GM06990 (cell line): ENCODE measurements at regions not wholly inside any gene's neighbourhood (a gene's known extent, or its start where the extent isn't known, plus 50 kb on each side); places are given as distances from the start of the nearest gene placed in this dataset.
A peak's percentile ranks its signal among the peaks of the same experiment; 100 is the strongest.

ENCODE experiments used
- DNase-seq: peaks from one replicate; pipeline ENCODE4 v3.0.0-alpha.2; 2011; ENCODE audit not compliant: insufficient read length; ENCODE audit errors: extremely low read depth
- H3K27me3 ChIP-seq: replicated peaks from 2 replicates; pipeline ENCODE4 v1.6.0; 2011; ENCODE audit warnings: low read length; ENCODE audit not compliant: control insufficient read depth, insufficient read depth
- H3K36me3 ChIP-seq: 2 replicates; pipeline ENCODE4 v1.5.1; 2011; ENCODE audit warnings: low read length; ENCODE audit not compliant: control insufficient read depth, insufficient read depth
- H3K4me3 ChIP-seq: replicated peaks from 2 replicates; pipeline ENCODE4 v1.5.1; 2011; ENCODE audit warnings: low read depth, mild to moderate bottlenecking, control low read depth, low read length
- CTCF ChIP-seq: IDR thresholded peaks from 2 replicates; pipeline ENCODE4 v1.5.1; 2011; ENCODE audit warnings: low read length, control low read depth, mild to moderate bottlenecking, inconsistent platforms; ENCODE audit not compliant: insufficient read depth, poor library complexity, severe bottlenecking

- no peaks in the 10 kb centered on the region for H3K36me3 ChIP-seq
Observed at GRCh38 chr20:40536808-40537207, 152.2 kb downstream of the MAFB start.

GRCh38 chr20:40535816-40536215, 153.2 kb downstream of the MAFB start:
- no peak for TF ChIP-seq CTCF
- DNase-seq: no peak
- Histone ChIP-seq H3K36me3 (no peaks in the 10 kb centered on the region), H3K27me3 (no peaks in the 10 kb centered on the region), H3K4me3 (no peak overlapping the region)

More at GRCh38 chr20:40536808-40537207, 152.2 kb downstream of the MAFB start:
- Histone ChIP-seq H3K27me3 (no peaks in the 10 kb centered on the region), H3K4me3 (no peak overlapping the region)
- no peak for DNase-seq
- no peak for TF ChIP-seq CTCF

- DNase-seq: no peak
Observed at GRCh38 chr20:40532103-40532502, 156.9 kb downstream of the MAFB start.

GRCh38 chr20:40525351-40525750, 163.7 kb downstream of the MAFB start:
- no peaks in the 10 kb centered on the region for H3K36me3 ChIP-seq
- DNase-seq: no peak
- H3K27me3 ChIP-seq: no peaks in the 10 kb centered on the region

More at GRCh38 chr20:40532103-40532502, 156.9 kb downstream of the MAFB start:
- Histone ChIP-seq H3K36me3 (no peaks in the 10 kb centered on the region), H3K4me3 (no peak overlapping the region), H3K27me3 (no peaks in the 10 kb centered on the region)
- peak; percentile 36 for TF ChIP-seq CTCF

DNA sequence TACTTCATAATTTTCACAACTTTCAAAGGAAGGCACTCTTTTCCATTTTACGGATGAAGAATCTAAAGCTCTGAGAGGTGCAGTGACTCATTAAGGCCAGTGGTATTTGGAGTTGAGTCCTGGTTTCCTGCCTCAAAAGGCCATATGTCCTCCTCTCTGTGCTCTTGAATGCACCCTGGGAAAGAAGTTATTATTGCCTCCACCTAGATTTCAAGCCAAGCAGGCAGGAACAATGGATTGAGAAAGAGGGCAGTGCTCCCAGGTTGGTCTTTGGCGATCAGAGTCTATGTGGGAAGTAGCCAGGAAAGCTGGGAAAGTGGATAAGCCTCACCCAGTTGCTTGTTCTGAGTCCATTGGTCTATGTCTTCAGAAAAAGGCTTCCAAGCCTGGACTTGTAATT, 165.0 kb downstream of the MAFB start:
- no peaks in the 10 kb centered on the region for H3K36me3 ChIP-seq
- DNase-seq: no peak
- no peak for TF ChIP-seq CTCF
- no peak overlapping the region for H3K4me3 ChIP-seq
- no peaks in the 10 kb centered on the region for H3K27me3 ChIP-seq

More at GRCh38 chr20:40525351-40525750, 163.7 kb downstream of the MAFB start:
- TF ChIP-seq CTCF: no peak
- no peak overlapping the region for H3K4me3 ChIP-seq

- DNase-seq: no peak
- Histone ChIP-seq H3K36me3 (no peaks in the 10 kb centered on the region), H3K27me3 (no peaks in the 10 kb centered on the region), H3K4me3 (no peak overlapping the region)
- no peak for TF ChIP-seq CTCF
Observed at GRCh38 chr20:40522405-40522804, 166.6 kb downstream of the MAFB start.
